Small intestine (tissue), 7 donors: ENCODE measurements at regions not wholly inside any gene's neighbourhood (a gene's known extent, or its start where the extent isn't known, plus 50 kb on each side); places are given as distances from the start of the nearest gene placed in this dataset.
A peak's percentile ranks its signal among the peaks of the same experiment; 100 is the strongest.
"Not testable (repeated sequence)": the region's sequence is repeated elsewhere in the genome, so short reads cannot be mapped to it uniquely, and the experiment has no call there.

Experiments
- DNase-seq, 2 donors: peaks; one replicate each; pipeline versions ENCODE4 v3.0.0 to v3.0.0-alpha.2; 2013
- FAIRE-seq: peaks from 2 replicates; lab custom pipeline; 2012; peaks lifted over from hg19 to GRCh38; lab: Jason Lieb, UNC
- H3K27ac ChIP-seq, 3 donors: one replicate each; pipeline ENCODE4 v1.5.1; 2013; ENCODE audit warnings: low read length in 2 of 3, mild to moderate bottlenecking in 2 of 3, control low read depth in 1 of 3, inconsistent platforms in 1 of 3, low read depth in 1 of 3, moderate library complexity in 1 of 3
- H3K27me3 ChIP-seq, 3 donors: one replicate each; pipeline ENCODE4 v1.6.1; 2013; ENCODE audit warnings: low read length in 3 of 3, inconsistent platforms in 1 of 3; ENCODE audit not compliant: control insufficient read depth in 3 of 3, insufficient read depth in 3 of 3
- H3K36me3 ChIP-seq, 3 donors: one replicate each; pipeline ENCODE4 v1.6.1; 2013; ENCODE audit warnings: low read length in 3 of 3, inconsistent platforms in 1 of 3, low read depth in 1 of 3, mild to moderate bottlenecking in 1 of 3, moderate library complexity in 1 of 3; ENCODE audit not compliant: control insufficient read depth in 3 of 3, insufficient read depth in 2 of 3
- H3K4me1 ChIP-seq, 3 donors: one replicate each; pipeline ENCODE4 v1.6.1; 2013; ENCODE audit warnings: low read length in 2 of 3, inconsistent platforms in 1 of 3, low read depth in 1 of 3, mild to moderate bottlenecking in 1 of 3, moderate library complexity in 1 of 3; ENCODE audit not compliant: control insufficient read depth in 3 of 3, insufficient read depth in 2 of 3
- H3K4me3 ChIP-seq, 3 donors: one replicate each; pipeline ENCODE4 v1.5.1; 2013; ENCODE audit warnings: low read length in 3 of 3, control low read depth in 1 of 3, inconsistent platforms in 1 of 3, low read depth in 1 of 3, mild to moderate bottlenecking in 1 of 3, moderate library complexity in 1 of 3
- H3K9me3 ChIP-seq, 2 donors: one replicate each; pipeline ENCODE4 v1.6.1; 2013; ENCODE audit warnings: low read depth in 1 of 2, low read length in 1 of 2; ENCODE audit not compliant: control insufficient read depth in 2 of 2, insufficient read depth in 1 of 2
- WGBS, 3 donors: extraction: QIAGEN DNeasy Blood & Tissue Kit; methylation state at CpG; one replicate each; pipeline ENCODE4 v1.1.7; 2013; 5-methylcytosine and 5-hydroxymethylcytosine counted together
- donor health status: healthy with polysubstance abuse.
- donor health status: control.
- donor health status: control.
- donor health status: Bipolar disorder and iron deficiency.
- donor health status: healthy.

- no CpG with 5 or more reads among the region's 4 CpGs for WGBS, 3 donors
- not testable (repeated sequence) for H3K27me3 ChIP-seq, DNase-seq, H3K9me3 ChIP-seq, H3K36me3 ChIP-seq, H3K27ac ChIP-seq, H3K4me3 ChIP-seq, H3K4me1 ChIP-seq
- peak; percentile 41 for FAIRE-seq
Measured at GRCh38 chr9:61523897-61524620, 334.2 kb downstream of the SPATA31A7 start.

GRCh38 chr9:61525629-61526028, 335.8 kb downstream of the SPATA31A7 start:
- H3K36me3 ChIP-seq, H3K27me3 ChIP-seq, H3K27ac ChIP-seq, DNase-seq, H3K4me1 ChIP-seq, H3K9me3 ChIP-seq, FAIRE-seq, H3K4me3 ChIP-seq: not testable (repeated sequence)
- WGBS, 3 donors = 90% methylated on average over 3 of the region's 4 CpGs; no CpG with 5 or more reads in 2 of the 3 donors

GRCh38 chr9:61550101-61550748, 360.4 kb downstream of the SPATA31A7 start:
- not testable (repeated sequence) for H3K36me3 ChIP-seq, DNase-seq, H3K9me3 ChIP-seq, FAIRE-seq, H3K27ac ChIP-seq, H3K4me3 ChIP-seq, H3K27me3 ChIP-seq, H3K4me1 ChIP-seq
- WGBS, 3 donors = 74 to 100% methylated on average over 2 to 5 of the region's 19 CpGs; no CpG with 5 or more reads in 1 of the 3 donors

- not testable (repeated sequence) for FAIRE-seq, DNase-seq, H3K27ac ChIP-seq, H3K9me3 ChIP-seq, H3K4me1 ChIP-seq, H3K4me3 ChIP-seq, H3K27me3 ChIP-seq, H3K36me3 ChIP-seq
- WGBS, 3 donors = no CpG with 5 or more reads among the region's 10 CpGs
Measured at GRCh38 chr9:61571403-61572127, 381.7 kb downstream of the SPATA31A7 start.

GRCh38 chr9:61572364-61572763, 382.5 kb downstream of the SPATA31A7 start:
- H3K36me3 ChIP-seq, FAIRE-seq, H3K4me1 ChIP-seq, H3K27ac ChIP-seq, H3K27me3 ChIP-seq, DNase-seq, H3K4me3 ChIP-seq, H3K9me3 ChIP-seq: not testable (repeated sequence)
- WGBS, 3 donors = no CpG with 5 or more reads among the region's 16 CpGs

DNA sequence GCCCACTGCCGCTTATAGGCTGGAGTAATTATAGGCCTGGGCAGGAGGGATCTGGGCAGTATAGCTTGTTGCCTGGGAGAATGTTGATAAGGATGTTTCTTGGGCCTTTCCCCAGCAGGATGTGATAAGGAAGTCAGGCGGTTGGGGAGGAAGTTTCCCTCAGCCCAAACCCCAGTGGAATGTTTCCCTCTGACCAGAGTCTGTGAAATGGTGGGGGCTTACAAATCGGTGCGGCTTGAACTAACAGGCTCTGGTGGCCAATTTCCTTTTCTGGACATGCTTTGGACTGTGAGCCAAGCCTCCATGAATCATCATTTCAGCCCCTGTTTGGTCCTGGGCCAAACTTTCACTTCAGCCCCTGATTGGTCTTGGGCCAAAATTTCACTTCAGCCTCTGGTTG, 383.6 kb downstream of the SPATA31A7 start:
- not testable (repeated sequence) for H3K27me3 ChIP-seq, H3K4me3 ChIP-seq, FAIRE-seq, H3K36me3 ChIP-seq, H3K27ac ChIP-seq, H3K4me1 ChIP-seq, H3K9me3 ChIP-seq, DNase-seq
- no CpG with 5 or more reads among the region's 4 CpGs for WGBS, 3 donors
